ENCODE measurements at regions not wholly inside any gene's neighbourhood (a gene's known extent, or its start where the extent isn't known, plus 50 kb on each side); places are given as distances from the start of the nearest gene placed in this dataset.

DNA sequence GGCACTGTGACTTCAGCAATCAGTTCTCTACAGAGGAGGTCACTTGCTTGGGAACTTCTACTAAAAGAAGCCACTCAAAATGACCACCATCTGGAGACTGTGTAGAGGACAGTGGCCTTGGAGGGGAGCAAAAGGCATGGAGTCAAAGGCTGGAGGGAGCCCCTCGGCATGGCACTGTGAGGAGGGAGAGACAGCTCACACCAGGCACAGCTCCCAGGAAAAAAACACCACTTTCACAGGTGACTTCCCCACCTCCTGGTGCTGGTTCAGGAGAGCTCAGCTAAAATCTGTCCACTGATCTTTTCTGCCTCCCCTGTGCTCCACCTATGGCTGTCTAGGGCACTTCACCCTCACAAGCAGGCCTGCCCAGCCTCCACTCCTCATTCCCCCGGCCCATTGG lies 649.4 kb upstream of the MGMT start:
- Histone ChIP-seq H3K27me3 (ENCODE audit: low read depth, low read length) (no peaks in the 10 kb centered on the region), H3K27ac (ENCODE audit: low read length) (no peak overlapping the region), H3K79me2 (ENCODE audit: low read length) (no peaks in the 10 kb centered on the region), H3K4me3 (ENCODE audit: low read length) (no peak overlapping the region), H4K20me1 (ENCODE audit: insufficient read depth, low read length) (no peaks in the 10 kb centered on the region), H3K4me1 (ENCODE audit: low read length) (no peaks in the 10 kb centered on the region), H3K4me2 (ENCODE audit: low read length) (no peak overlapping the region), H2AFZ (ENCODE audit: low read depth, low read length) (no peak overlapping the region), H3K36me3 (replicated peaks; ENCODE audit: low read depth, low read length) (no peaks in the 10 kb centered on the region), H3K9ac (ENCODE audit: low read length) (no peak overlapping the region), H3K9me3 (ENCODE audit: insufficient read depth, low read length) (no peaks in the 10 kb centered on the region)
- TF ChIP-seq, protein P1, sequence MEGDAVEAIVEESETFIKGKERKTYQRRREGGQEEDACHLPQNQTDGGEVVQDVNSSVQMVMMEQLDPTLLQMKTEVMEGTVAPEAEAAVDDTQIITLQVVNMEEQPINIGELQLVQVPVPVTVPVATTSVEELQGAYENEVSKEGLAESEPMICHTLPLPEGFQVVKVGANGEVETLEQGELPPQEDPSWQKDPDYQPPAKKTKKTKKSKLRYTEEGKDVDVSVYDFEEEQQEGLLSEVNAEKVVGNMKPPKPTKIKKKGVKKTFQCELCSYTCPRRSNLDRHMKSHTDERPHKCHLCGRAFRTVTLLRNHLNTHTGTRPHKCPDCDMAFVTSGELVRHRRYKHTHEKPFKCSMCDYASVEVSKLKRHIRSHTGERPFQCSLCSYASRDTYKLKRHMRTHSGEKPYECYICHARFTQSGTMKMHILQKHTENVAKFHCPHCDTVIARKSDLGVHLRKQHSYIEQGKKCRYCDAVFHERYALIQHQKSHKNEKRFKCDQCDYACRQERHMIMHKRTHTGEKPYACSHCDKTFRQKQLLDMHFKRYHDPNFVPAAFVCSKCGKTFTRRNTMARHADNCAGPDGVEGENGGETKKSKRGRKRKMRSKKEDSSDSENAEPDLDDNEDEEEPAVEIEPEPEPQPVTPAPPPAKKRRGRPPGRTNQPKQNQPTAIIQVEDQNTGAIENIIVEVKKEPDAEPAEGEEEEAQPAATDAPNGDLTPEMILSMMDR (IDR thresholded peaks at IDR 0.05; ENCODE audit: low read depth, low read length) = no peak
- TF ChIP-seq EZH2phosphoT487 (IDR thresholded peaks at IDR 0.05; ENCODE audit: low read depth) = no peak

DNA sequence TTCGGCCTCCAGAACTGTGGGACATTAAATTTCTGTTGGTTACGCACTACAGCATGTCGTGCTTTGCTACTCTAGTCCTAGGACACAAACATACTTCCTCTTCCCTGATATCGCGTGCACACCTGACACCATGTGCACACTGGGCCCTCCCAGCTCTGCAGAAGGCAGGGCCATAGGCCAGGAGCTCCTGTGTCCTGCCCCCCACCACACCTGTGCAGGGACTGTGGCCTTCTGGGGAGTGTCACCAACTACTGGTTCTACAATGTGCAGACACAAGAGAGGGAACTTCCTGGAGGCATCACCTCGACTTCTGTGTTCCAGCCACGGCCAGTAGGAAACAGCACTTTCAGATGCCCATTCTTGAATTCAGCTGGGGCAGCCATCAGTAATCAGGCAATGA lies 646.4 kb upstream of the MGMT start:
- Histone ChIP-seq H3K4me2 (ENCODE audit: low read length) (no peak overlapping the region), H3K9me3 (ENCODE audit: insufficient read depth, low read length) (no peaks in the 10 kb centered on the region), H3K9ac (ENCODE audit: low read length) (no peak overlapping the region), H2AFZ (ENCODE audit: low read depth, low read length) (no peak overlapping the region), H3K27ac (ENCODE audit: low read length) (no peak overlapping the region), H3K36me3 (replicated peaks; ENCODE audit: low read depth, low read length) (no peaks in the 10 kb centered on the region), H3K79me2 (ENCODE audit: low read length) (no peaks in the 10 kb centered on the region), H3K4me1 (ENCODE audit: low read length) (no peaks in the 10 kb centered on the region), H4K20me1 (ENCODE audit: insufficient read depth, low read length) (no peaks in the 10 kb centered on the region), H3K4me3 (ENCODE audit: low read length) (no peak overlapping the region), H3K27me3 (ENCODE audit: low read depth, low read length) (no peaks in the 10 kb centered on the region)
- TF ChIP-seq, protein P1 (IDR thresholded peaks at IDR 0.05; ENCODE audit: low read depth, low read length) = no peak
- no peak for TF ChIP-seq EZH2phosphoT487 (IDR thresholded peaks at IDR 0.05; ENCODE audit: low read depth)

DNA sequence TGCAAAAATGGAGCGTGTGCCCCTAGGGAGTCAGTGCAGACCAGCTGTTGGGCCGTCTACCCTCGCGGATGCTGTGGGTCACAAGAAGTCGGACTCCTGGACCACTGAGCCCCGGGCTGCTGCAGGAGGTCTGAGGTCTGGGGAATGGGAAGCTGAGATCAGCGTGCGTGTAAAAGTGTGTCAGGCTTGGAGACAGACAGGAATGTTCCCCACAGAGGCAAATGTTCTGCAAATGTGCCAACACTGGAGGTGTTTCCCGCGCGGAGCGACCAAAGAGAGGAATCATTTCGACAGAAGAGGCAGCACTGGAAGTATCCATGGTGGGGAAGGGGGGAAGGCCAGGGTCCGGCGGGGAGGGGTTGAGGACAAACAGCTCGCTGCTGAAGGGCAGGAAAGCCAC lies 643.8 kb upstream of the MGMT start:
- H3K27me3 ChIP-seq (ENCODE audit: low read depth, low read length) = no peaks in the 10 kb centered on the region
- no peak overlapping the region for H3K27ac ChIP-seq (ENCODE audit: low read length)
- H4K20me1 ChIP-seq (ENCODE audit: insufficient read depth, low read length) = no peaks in the 10 kb centered on the region
- no peak overlapping the region for H3K4me2 ChIP-seq (ENCODE audit: low read length)
- H3K36me3 ChIP-seq (replicated peaks; ENCODE audit: low read depth, low read length) = no peaks in the 10 kb centered on the region
- H3K4me1 ChIP-seq (ENCODE audit: low read length) = no peaks in the 10 kb centered on the region
- no peaks in the 10 kb centered on the region for H3K79me2 ChIP-seq (ENCODE audit: low read length)
- TF ChIP-seq, protein P1 (IDR thresholded peaks at IDR 0.05; ENCODE audit: low read depth, low read length) = no peak
- TF ChIP-seq EZH2phosphoT487 (IDR thresholded peaks at IDR 0.05; ENCODE audit: low read depth) = no peak
- H3K9ac ChIP-seq (ENCODE audit: low read length) = no peak overlapping the region
- no peak overlapping the region for H3K4me3 ChIP-seq (ENCODE audit: low read length)
- H3K9me3 ChIP-seq (ENCODE audit: insufficient read depth, low read length) = no peaks in the 10 kb centered on the region
- no peak overlapping the region for H2AFZ ChIP-seq (ENCODE audit: low read depth, low read length)

DNA sequence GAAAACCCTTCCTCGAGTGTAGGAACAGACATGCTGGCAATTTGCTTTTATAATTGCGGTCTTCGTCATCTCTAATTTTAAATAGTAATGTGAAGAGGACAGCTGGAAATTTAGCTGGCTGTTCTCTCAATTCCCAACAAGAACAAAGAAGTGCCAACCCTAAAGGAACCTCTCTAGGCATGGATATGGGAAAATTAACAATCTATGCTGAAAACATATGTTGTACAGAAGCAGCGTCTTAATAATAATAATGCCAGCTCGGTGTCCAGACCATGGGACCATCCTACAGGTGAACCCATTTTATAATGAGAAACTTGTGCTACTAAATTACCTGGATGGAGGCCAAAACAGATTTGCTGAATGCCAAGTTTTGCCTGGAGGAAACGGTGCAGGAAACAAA lies 641.4 kb upstream of the MGMT start:
- H3K27me3 ChIP-seq (ENCODE audit: low read depth, low read length) = no peaks in the 10 kb centered on the region
- TF ChIP-seq EZH2phosphoT487 (IDR thresholded peaks at IDR 0.05; ENCODE audit: low read depth) = no peak
- TF ChIP-seq, protein P1 (IDR thresholded peaks at IDR 0.05; ENCODE audit: low read depth, low read length) = no peak
- no peaks in the 10 kb centered on the region for H3K36me3 ChIP-seq (replicated peaks; ENCODE audit: low read depth, low read length)
- H3K79me2 ChIP-seq (ENCODE audit: low read length) = no peaks in the 10 kb centered on the region
- no peaks in the 10 kb centered on the region for H3K4me1 ChIP-seq (ENCODE audit: low read length)
- H3K9me3 ChIP-seq (ENCODE audit: insufficient read depth, low read length) = no peaks in the 10 kb centered on the region
- no peak overlapping the region for H3K9ac ChIP-seq (ENCODE audit: low read length)
- H3K4me2 ChIP-seq (ENCODE audit: low read length) = no peak overlapping the region
- H2AFZ ChIP-seq (ENCODE audit: low read depth, low read length) = no peak overlapping the region
- no peak overlapping the region for H3K27ac ChIP-seq (ENCODE audit: low read length)
- H4K20me1 ChIP-seq (ENCODE audit: insufficient read depth, low read length) = no peaks in the 10 kb centered on the region
- H3K4me3 ChIP-seq (ENCODE audit: low read length) = no peak overlapping the region

Data from OCI-LY3 (cell line).